Astrocyte (in vitro differentiated cells and primary cell): ENCODE measurements at regions not wholly inside any gene's neighbourhood (a gene's known extent, or its start where the extent isn't known, plus 50 kb on each side); places are given as distances from the start of the nearest gene placed in this dataset.

ENCODE experiments used
- CTCF ChIP-seq: IDR thresholded peaks from 2 replicates; pipeline ENCODE4 v1.5.1; 2011; ENCODE audit warnings: low read depth, mild to moderate bottlenecking, inconsistent platforms, low read length, moderate library complexity; ENCODE audit not compliant: insufficient read depth
- EZH2 ChIP-seq: IDR thresholded peaks from 2 replicates; pipeline ENCODE4 v1.6.1; 2012; ENCODE audit warnings: mild to moderate bottlenecking, low read length, inconsistent platforms; ENCODE audit not compliant: insufficient read depth

GRCh38 chr1:192958350-192958749 is 100.8 kb downstream of the UCHL5 start:
- TF ChIP-seq CTCF = no peak
- no peak for TF ChIP-seq EZH2
